ENCODE measurements at regions not wholly inside any gene's neighbourhood (a gene's known extent, or its start where the extent isn't known, plus 50 kb on each side); places are given as distances from the start of the nearest gene placed in this dataset.
"Not testable (repeated sequence)": the region's sequence is repeated elsewhere in the genome, so short reads cannot be mapped to it uniquely, and the experiment has no call there.

DNA sequence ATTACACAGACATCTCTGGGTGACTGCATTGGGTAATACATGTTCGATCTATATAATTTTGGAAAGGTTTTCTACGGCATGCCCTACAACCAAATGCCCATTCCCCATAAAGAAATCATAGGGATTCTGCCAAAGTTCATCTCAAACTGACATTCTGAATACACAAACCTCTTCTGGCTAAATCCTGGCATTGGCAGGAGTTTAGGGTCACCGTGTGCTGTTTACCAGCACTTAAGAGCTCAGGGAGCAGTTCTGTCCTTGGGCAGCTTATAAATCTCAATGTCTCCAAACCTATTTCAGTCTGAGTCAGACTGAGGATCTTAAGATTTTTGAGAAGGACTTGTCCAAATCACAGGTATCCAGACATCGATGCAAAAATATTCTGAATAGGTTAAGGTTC lies 809.6 kb upstream of the LRRN3 start:
- DNase-seq (ENCODE audit: low spot score), result no peak

DNA sequence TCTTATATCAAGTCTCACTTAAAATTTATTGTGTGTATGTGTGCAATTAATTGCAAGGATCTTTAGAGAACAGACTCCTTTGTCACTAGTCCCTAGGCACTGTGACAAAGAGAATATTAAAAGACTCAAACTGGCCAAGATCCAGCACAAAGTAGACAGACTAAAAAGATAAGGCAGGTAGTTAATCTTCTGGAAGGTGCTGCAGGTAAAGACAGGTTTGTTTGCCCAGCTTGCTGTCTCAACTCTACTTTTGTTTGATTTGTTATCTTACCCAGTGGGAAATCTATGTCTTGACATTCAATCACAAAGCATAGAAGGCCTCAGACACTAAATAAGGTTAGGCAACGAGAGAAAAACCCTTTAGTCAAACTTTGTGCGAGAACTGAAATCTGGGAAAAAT lies 807.9 kb upstream of the LRRN3 start:
- DNase-seq (ENCODE audit: low spot score), result no peak

DNA sequence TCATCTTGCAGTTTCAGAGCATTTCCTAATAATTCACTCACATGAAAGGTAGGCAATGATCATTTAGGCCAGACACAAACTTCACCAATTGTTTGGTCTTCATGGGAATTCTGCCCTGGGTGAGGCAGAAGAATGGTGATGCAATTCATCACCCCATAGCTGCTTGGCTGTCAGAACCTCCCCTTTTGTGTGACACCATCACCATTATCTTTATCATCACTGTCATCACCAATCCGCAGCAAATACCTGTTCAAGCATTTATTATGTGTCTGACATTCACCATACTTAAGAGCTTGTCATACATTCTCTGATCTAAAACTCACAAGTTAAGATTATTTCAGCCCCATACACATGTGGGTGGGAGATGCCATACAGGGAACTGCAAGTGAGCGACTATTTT lies 799.5 kb upstream of the LRRN3 start:
- no peak for DNase-seq (ENCODE audit: low spot score)

DNA sequence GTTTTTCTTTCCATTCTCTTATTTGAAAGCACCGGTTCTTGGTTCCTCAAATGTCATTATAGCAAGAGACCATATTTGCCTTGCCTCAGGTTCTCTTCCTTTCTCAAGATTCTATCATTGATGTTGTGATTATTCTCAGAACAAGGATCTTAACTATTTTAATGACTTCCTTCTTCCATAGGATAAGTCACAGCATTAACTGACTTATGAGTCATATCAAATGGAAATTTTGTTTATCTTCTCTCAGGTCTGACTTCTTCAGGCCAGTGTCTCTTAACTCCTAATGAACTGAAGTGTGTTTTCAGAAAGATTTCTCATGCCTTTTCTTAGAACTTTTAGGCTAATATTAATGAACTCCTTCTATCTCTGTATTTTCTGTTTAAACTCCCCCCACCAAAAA lies 794.6 kb upstream of the LRRN3 start:
- no peak for DNase-seq (ENCODE audit: low spot score)

DNA sequence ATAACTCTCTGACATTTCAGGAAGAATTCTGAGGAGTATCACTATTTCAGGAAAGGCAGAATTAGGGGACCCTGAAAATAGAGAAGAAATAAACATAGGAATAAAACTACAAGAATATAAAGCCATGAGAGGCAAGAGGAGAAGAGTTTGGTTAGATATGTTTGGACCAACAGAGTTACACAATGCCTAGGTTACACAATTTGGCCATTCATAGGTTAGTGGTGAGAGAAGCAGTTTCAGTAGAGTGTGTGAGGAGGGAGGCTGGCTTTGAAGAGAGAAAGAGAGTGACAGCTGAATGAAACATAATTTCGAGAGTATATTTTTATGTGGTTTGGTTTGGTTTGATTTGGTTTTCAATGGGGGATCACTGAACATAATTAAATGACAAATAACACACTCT lies 783.2 kb upstream of the LRRN3 start:
- DNase-seq (ENCODE audit: low spot score), result no peak

DNA sequence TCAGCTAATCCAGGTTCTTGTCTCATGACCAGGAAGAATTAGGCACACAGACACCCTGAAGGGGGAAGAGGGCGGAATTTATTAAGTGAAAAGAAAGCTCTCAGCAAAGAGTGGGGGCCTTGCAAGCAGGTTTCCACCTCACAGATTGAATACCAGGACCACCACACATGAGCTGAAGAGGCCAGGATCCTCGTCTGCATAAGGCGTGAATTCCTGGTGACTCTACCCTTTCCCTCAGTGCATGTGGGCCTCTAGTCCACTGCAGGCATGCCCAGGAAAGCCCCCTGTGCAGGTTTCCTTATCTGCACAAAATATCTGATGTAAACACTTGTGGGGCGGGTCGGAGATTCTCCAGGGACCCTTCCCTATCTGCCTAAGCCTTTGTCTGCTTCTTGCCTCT lies 782.1 kb upstream of the LRRN3 start:
- no peak for DNase-seq (ENCODE audit: low spot score)

- no peak for DNase-seq (ENCODE audit: low spot score)
Measured at GRCh38 chr7:110309941-110310340, 781.0 kb upstream of the LRRN3 start.

DNA sequence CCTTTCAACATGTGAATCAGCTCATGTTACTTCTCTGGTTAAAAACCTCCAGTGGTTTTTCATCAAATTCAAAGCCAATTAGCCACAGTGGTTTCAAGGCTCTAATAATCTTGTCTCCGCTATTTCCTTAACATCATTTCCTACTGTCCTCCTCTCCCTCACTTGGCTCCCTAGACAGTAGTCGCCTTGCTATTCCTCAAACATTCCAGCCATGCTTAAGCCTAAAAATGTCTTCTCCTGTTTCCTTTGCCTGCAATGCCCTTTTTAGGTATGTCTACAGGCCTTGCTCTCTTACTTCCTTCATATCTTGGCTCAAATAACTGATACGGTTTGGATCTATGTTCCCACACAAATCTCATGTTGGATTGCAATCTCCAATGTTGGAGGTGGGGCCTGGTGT lies 779.4 kb upstream of the LRRN3 start:
- no peak for DNase-seq (ENCODE audit: low spot score)

DNA sequence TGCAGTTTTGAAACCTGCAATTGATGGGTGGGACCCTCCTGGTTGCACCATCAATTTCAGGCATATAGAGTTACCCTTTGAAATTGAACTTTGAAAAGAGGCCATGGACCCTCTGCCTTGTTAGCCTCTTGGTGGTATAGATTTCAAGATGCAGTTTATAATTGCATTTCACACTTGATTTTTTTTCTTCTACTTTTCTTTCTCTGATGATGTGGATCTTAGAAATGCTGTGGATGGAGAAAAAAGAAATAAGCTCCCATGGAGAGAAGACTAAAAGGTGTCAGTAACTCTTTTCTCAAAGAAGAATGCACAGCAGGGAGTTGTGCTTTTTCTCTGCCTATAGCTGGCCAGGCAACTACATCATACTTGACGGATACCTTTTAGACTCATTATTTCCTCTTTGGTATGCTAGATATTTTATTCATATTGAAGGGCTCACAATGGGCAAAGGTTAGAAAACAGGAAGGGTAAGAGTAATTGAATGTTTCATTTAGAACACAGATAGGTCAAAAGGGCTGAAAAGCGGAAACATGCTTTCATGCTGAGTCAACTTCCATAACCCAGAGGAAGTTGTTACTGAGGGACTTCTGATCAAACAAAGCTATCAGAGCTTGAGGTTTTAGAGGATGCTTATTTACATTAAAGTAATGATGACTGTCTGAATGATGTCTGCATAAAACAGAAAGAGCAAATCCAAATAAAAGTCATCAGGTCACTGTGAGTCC lies 773.2 kb upstream of the LRRN3 start:
- no peak for DNase-seq (ENCODE audit: low spot score)

DNA sequence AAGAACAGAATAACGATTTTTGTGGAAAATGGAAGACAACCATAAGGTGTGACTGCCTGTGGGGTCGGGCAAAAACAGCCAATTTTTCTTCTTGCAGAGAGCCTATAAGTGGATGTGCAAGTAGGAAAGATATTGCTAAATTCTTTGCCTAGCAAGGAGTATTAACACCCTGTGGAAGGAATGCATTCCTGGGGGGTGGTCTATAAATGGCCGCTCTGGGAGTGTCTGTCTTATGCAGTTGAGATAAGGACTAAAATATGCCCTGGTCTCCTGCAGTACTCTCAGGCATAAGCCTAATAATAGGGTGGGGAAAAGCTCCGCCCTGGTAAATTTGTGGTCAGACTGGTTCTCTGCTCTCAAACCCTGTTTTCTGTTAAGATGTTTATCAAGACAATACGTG lies 770.6 kb upstream of the LRRN3 start:
- not testable (repeated sequence) for DNase-seq (ENCODE audit: low spot score)

DNA sequence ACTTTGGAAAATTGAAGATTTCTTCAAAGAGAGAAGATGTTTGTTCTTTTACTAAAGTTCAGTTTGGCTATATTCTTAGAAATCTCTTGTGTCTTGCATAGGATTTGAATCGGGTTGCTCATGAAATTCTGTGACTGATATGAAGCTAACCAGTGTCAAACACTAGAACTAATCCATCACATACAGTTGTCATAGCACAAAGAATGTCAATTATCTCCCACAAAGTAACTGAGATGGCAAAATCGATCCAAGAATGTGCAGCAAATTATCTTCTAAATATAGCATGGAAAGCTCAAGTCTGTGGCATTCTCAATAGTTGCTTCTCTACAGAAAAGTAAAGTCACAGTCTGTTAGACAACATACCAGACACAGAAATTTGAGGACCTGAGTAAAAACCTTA lies 768.1 kb upstream of the LRRN3 start:
- DNase-seq (ENCODE audit: low spot score), result no peak

DNA sequence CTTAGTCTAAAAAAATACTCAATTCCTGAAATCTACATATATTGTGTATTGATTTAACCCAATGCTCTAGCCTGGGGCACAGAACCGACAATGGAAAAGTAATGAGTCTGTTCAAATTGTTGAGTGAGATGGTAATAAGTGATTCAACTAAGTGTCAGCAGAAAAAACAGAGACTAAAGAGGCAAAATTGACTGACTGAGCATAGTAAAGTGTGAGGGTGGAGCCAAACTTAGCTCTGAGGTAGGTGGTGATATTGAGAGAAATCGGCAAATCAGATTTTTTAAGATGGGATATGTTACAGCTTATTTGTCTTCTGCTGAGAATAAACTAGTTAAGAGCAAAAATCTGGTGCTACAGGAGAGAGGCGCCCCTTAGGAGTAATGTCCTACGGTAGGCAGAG lies 764.0 kb upstream of the LRRN3 start:
- DNase-seq (ENCODE audit: low spot score), result no peak

- DNase-seq (ENCODE audit: low spot score), result no peak
Measured at GRCh38 chr7:110336423-110336822, 754.5 kb upstream of the LRRN3 start.

DNA sequence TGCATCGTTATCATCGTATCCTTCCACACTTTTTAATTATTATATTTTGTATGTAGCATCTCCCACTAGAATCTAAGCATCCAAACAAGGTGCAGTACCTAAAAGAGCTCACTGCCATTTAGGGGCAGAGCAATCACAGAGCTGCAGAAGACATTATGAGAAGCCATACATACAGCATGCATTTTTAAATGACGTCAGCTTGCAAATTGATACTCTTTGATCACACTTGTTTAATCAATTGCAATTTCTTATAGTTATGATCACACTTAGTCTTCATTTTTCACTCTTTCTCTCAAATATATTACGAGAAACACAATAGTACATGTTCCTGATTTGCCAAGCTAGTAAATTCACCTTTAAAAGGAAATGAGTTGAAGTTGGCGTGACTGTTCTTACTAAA lies 753.3 kb upstream of the LRRN3 start:
- no peak for DNase-seq (ENCODE audit: low spot score)

DNA sequence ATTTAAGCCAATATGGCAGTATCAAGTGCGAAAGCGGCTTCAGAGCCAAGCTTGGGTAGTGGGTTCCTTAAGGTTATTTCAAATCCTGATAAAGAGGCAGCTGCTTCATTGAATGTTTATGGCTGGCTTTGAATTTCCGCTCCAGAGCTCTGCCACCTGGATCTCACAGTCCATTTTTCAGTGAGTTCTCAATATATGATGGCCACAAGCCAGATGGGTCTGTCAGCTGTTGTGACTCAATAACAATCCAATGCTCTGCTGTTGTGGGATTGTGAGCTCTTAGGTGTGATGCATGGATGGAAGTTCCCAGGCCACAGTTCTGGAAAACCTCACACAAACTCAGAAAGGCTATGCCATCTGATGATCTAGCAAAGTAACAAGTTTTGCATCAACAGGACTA lies 743.8 kb upstream of the LRRN3 start:
- no peak for DNase-seq (ENCODE audit: low spot score)

DNA sequence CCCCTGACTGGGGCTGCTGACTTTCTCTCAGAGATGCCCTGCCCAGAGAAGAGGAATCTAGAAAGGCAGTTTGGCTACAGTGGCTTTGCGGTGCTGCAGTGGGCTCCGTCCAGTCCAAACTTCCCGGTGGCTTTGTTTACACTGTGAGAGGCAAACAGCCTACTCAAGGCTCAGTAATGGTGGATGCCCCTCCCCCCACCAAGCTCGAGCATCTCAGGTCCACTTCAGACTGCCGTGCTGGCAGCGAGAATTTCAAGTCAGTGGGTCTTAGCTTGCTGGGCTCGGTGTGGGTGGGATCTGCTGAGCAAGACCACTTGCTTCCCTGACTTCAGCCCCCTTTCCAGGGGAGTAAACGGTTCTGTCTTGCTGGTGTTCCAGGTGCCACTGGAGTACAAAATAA lies 734.5 kb upstream of the LRRN3 start:
- DNase-seq (ENCODE audit: low spot score), result no peak

- DNase-seq (ENCODE audit: low spot score), result no peak
Measured at GRCh38 chr7:110358028-110358427, 732.9 kb upstream of the LRRN3 start.

DNA sequence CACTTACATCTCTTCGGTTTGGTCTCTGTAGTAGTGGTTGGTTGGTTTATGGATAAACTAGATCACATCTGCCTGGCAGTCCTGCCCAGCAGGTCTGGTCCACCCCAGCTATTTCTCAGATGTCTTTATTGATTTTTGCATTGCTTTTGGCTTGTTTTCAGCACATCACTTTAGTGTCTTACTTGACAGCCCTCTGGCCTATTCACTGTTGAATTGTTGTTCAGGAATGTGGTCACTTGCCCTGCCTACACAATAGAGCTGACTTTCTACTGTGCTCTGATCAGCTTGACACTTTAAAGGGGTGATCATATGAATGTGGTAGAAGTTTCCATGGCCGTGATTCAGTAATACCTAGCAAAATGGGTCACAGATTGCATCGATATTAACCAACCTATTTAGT lies 719.2 kb upstream of the LRRN3 start:
- DNase-seq (ENCODE audit: low spot score), result no peak

DNA sequence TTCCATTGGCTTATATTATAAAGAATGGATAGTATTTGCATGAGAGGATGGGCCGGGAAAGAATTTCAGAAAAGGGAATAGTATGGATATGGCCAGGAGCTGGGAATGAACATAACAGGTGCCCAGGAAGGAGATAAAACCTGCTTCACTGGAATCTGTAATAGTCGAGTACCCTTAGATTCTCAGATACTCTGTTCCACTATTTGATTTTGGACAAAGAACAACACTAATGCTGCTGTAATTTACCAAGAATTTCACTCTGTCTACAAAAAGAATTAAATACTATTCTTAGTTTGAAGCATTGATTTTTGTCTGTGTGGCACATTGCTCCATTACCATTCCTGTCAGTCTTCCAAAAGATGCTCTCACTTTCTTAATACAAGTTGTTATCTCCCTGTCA lies 718.2 kb upstream of the LRRN3 start:
- no peak for DNase-seq (ENCODE audit: low spot score)

- DNase-seq (ENCODE audit: low spot score), result no peak
Measured at GRCh38 chr7:110373416-110373815, 717.5 kb upstream of the LRRN3 start.

GRCh38 chr7:110373859-110374258 lies 717.1 kb upstream of the LRRN3 start:
- DNase-seq (ENCODE audit: low spot score), result no peak

- no peak for DNase-seq (ENCODE audit: low spot score)
Measured at GRCh38 chr7:110375068-110375467, 715.9 kb upstream of the LRRN3 start.

- no peak for DNase-seq (ENCODE audit: low spot score)
Measured at GRCh38 chr7:110382736-110383135, 708.2 kb upstream of the LRRN3 start.

- DNase-seq (ENCODE audit: low spot score), result no peak
Measured at GRCh38 chr7:110386006-110386405, 704.9 kb upstream of the LRRN3 start.

DNA sequence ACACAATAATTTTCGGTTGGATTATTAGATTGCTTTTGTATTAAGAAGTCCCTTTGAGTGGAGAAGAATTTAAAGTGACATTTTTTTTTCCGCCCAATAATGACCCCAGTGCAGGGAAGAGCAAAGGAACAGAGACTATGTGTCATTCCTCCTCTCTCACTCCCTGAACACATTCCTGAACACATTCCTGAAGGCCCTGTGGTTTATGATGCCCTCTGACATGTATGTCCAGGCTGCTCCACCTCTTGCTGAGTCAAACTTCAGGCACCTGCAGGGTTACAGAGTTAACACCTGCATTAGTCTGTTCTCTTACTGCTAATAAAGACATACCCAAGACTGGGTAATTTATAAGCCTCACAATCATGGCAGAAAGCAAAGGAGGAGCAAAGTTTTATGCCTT lies 704.0 kb upstream of the LRRN3 start:
- no peak for DNase-seq (ENCODE audit: low spot score)
